Stimulated activated CD4-positive, alpha-beta T cell treated with anti-CD3 and anti-CD28 coated beads, Interleukin-1b, Interleukin-23, amount 100 ng/mL, for 1 hour (primary cell): ENCODE measurements at regions not wholly inside any gene's neighbourhood (a gene's known extent, or its start where the extent isn't known, plus 50 kb on each side); places are given as distances from the start of the nearest gene placed in this dataset.
"Not testable (repeated sequence)": the region's sequence is repeated elsewhere in the genome, so short reads cannot be mapped to it uniquely, and the experiment has no call there.

Source experiments
- DNase-seq, 2 donors: peaks; one replicate each; pipeline ENCODE4 v3.0.0-alpha.2; 2020; ENCODE audit warnings: low read depth in 2 of 2

DNA sequence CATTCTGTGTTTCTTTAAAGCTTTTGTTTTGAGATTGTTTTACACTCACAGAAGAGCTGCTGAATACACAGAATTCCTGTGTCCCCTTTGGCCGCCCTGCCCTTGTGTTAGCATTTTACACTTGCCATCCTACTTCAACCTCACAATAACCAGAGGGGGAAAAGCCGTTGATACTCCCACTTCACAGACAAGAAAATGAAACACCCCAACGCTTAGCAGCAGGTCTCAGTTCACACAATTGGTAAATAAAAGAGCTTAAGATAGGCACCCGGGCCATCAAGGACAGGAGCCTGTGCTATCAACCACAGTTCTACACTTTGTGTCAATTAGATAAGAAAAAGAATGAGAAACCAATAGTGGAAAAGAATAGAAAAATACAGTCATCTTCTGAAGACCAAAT is 178.0 kb downstream of the SYK start:
- DNase-seq, result no peak

DNA sequence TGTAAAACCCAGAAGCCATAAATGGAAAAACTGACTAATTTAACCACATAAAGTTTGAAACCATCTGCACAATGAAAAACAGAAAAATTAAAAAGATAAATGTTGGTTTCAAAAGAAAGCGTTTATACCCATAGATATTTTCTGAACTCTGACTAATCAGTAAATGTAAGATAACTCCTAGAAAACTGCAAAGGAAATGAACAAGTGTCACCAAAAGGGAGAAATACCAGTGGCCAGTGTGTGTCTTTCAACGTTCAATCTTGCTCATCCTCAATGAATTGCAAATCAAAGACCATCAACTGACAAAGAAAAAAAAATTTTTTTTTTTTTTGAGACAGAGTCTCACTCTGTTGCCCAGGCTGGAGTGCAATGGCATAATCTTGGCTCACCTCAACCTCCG is 180.1 kb downstream of the SYK start:
- DNase-seq, result no peak

DNA sequence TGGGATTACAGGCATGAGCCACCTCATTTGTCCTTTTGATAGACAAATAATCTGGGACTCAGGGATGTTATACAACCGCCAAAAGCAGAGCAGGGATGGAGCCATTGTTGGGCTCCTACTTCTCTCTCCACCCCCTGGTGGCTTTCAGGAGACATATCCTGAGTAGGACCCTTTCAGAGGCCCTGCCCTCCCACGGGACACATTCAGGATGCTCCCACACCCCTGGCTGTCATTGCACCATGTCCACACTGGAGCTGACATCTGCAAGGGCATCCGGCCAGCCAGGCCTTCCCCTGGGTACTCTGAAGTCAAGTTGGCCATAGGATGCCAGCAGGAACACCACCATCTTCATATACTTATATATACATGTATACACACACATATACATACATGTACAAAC is 181.8 kb downstream of the SYK start:
- no peak for DNase-seq

DNA sequence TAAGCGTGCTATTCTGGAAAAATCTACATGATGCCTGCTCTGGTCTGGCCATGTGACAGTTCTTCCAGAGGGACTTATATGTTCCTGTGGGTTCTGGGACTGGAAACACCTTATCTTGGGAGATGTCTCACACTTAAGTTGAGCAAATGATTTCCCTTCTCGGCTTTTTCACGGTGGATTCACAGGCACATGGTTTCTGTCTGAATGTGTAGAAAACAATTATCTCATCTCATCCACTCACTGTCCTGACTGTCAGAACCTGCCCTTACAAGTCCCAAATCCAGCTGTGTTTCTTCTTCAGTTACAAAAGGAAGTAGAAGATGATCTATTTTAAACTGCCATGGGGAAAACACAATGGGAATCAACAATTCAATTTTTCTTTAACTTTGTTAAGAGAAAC is 184.0 kb downstream of the SYK start:
- no peak for DNase-seq

DNA sequence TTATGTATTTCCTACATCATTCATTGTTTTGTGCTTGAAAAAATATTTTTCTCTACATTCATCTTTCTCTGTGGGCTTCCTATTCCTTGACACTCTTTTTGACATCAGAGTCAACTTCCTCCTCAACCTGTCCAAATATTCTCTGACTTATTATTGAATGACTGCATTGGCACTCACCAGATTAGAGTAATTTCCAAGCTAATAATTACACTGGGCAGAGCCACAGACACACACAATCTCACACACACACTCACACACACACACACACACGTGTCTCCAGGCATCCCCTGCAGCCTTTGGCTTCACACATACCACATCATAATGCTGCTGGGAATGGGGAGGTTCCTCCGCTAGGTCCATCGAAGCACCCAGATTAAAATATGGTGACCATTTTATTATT is 184.5 kb downstream of the SYK start:
- no peak for DNase-seq

DNA sequence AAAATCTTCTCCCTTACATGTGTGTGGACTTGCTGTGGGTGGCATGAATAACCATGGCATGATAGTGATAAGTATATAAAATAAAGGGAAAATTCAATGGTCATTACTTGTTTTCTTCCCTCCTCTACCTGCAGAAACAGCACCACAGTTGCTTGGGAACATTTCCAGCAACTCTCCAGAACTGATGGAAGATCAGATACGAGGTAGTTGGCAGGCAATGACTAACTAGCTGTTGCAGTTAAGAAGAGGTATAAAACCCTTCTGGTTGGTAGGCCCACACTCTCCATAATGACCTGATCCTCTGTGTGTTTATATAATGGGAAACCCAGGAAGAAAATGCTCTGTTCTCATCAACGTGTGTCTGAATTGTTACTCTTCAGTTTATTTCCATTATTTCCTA is 185.9 kb downstream of the SYK start:
- no peak for DNase-seq

DNA sequence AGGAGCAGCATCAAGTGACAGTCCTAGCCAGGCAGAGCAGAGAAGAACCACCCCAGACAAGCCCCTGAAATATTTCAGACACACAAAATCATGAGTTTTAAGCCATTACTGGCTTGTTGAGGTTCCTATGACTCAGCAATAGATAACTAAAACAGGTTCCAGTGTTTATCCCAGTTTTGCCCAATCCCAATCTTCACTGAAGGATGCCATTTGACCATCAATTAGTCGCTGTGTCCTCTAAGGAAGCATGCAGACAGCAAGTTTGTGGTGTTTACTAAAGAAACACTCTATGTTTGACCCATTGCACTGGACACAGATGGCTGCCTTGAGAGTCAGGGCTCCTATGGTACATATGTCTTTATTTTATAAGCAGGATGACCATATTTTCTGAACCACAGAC is 186.7 kb downstream of the SYK start:
- no peak for DNase-seq

DNA sequence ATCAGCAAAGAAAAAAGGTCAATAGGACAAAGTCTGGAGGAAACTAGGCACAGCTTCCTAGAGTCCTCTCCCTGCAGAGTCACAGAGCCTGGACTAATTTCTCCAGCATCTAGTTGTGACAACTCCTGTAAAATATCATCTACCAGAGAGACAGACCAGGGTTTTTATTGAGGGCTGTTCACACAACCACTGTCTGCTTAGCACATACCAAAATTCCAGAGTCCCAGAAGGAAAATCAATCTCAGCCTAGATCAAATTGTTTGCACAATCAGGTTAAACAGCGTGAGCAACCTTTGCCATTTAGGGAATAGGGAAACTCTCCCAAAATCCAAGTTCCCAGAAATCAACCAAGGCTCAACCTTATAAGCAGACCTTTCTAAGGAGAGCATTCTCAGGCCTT is 190.3 kb downstream of the SYK start:
- DNase-seq, result no peak

DNA sequence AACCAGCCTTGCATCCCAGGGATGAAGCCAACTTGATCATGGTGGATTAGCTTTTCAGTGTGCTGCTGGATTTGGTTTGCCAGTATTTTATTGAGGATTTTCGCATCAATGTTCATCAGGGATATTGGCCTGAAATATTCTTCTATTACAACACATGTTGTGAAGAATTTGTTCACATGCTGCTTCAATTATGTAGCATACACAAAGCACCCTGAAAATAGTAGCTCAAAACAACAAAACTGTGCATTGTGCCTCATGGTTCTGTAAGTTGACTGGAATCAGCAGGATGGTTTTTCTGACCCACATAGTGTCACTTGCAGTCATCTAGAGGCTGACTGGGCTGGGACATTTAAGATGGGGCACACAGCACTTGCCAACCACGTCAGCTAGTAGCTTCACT is 193.9 kb downstream of the SYK start:
- DNase-seq, result no peak

DNA sequence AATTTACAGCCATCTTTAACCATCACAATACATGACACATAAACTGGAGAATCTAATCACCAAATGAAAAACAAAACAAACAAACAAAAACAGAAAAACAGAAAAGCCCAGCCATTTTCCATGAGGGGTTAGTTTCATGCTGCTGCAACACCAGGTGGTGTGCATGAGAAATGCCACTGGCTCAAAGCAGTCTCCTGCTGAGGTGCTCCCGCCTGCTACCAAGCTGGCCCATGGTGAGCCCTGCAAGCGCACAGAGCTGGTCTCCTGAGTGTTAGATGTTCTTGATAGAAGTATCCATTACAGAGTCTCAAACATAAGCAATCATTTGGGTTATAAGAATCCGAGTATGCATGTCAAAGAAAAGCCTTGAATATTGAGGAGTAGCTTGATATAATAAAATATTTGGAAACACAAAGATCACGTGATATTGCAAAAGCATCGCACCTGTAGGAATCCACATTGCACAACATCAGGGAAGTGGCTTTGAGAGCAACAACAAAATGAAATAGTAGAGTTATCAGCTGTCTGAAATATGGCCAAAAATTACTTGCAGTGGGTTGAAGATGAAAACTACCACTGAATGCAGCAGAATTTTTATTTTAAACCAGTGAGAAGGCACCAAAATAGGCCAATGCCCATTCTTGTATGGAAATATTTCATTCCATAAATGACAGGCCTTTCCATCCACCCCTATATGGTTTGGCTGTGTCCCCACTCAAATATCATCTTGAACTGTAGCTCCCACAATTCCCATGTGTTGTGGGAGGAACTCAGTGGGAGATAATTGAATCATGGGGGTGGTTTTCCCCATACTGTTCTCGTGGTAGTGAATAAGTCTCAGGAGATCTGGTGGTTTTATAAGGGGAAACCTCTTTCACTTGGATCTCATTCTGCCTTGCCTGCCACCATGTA is 194.8 kb downstream of the SYK start:
- no peak for DNase-seq

DNA sequence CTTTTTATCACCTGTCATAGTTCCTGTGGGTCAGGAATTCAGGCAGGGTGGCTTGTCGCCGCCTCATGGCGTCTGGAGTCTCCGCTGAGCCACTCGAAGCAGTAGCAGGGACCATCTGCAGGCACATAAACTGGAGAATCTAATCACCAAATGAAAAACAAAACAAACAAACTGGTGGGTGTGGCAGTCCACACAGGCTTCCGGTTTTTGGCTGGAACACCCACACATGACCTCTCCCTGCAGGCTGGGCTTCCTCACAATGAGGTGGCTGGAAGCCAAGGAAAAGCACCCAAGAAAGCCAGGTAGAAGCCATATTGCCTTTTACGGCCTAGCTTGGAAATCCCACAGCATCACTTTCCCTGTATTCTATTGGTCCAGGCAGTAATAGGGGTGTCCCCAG is 197.0 kb downstream of the SYK start:
- no peak for DNase-seq

DNA sequence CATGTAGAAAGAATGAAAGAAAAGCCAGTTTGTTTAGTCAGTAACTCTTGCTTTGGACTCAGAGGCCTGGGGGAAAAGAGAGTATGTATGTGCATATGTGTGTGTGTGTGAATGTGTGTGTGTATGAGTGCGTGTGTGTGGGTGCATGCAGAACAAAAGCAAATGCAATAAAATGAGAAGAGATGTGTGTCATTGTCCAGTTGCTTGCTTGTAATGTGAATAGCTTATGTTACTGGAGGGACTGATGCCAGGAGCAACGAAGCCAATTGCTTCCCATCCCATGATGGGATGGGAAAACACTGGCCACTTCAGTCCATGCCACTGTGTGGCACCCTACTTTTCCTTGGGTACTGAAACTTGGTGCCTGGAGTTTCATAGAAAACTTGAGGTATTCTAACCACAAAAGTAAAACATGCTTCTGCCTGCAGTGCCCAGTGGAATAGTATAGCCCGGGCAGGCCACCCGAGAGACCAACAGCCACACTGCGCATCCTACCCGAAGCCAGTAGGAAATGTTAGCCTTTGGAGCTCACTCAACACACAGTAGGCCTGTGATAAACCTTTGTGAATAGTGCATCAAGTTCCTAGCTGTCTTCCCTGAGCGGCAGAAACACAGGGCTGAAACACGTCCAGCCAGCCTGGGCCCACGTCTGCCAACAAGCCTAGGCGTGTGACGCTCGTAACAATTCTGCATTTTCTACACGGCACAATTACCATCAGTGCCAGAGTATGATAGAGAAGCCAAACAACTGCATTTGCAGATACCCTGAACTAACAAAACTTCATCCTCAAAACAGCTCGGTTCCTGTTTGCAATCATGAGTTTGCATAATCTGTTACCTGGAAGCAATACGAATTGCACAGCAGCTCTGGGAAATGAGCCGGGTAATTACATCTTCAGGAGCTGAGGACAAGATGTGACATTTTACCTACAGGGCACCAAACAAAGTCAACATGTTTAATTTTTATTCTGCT is 198.1 kb downstream of the SYK start:
- DNase-seq, result no peak

DNA sequence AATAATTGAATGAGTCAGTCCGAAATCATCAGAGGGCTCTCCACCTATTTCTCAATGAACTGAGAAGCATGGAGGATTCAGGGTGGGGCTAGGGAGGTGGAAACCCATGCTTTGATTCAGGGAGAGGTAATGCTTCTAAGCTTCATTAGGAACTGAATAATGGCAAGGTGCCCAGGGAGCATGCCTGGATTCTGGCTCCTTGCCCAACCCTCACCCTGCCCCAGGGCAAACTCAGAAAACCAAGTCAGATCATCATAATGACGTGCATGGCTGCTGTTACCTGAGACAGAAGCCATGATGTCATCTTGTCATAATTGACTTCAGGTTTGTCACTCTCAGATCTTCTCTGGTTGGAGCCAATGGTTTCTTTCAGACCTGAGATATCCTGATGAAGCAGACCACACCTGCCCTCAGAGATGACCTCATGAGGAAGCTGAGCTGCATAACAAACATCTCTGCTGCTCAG is 199.6 kb downstream of the SYK start:
- no peak for DNase-seq

DNA sequence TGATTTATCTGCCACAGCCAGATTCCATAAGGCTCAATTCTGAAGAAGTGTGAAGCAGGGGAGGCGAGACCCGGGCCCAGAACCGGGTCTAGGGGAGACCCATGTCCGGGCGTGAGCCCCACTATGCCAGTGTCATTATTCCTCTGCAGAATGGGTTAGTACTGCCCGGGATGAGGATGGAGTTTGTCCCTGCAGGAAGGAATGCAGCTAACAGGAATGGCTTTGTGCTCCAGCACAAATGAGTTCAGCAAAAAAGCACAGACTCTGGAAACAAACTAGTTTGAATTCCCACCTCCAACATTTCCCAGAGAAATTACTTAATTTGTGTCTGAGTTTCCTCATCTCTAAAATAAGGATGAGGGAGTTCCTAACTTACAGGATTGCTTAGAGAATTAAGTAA is 202.9 kb downstream of the SYK start:
- DNase-seq, result no peak

DNA sequence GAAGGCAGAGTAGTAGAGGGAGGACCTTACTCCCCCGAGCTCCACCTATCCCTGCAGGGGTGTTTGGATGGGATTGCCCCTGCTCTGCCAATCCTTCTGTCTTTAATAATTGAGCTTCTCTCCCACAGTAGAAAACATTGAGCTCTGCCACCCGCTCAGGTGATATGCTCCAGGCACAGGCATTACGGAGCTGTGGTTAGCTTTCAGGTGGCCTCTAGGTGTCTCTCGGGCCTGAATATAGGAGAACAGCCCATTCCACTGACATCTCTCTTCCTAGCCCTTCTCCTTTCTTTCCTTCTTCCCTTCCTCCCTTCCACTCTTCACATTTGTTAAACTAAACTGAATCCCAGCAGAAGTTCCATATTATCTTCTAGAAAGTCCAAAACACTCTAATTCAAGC is 203.4 kb downstream of the SYK start:
- DNase-seq, result no peak

DNA sequence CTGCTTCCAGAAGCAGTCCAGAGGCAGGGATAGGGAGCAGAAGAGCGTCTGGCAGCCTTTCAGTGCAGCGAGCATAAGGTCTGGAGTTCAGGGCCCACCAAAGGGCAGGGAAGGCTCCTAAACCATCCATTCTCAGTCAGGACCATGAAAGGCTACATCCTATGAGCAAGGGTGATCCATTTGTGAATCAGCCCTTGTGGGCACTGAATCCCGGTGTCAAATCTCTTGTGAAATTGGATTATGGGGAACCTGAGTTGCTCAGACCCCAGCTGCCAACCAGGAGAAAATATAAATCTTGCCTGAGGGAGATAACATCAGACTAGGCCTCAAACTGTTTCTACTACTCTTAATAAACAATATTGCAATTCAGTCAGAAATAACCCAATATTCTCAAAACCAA is 204.4 kb downstream of the SYK start:
- DNase-seq, result no peak

DNA sequence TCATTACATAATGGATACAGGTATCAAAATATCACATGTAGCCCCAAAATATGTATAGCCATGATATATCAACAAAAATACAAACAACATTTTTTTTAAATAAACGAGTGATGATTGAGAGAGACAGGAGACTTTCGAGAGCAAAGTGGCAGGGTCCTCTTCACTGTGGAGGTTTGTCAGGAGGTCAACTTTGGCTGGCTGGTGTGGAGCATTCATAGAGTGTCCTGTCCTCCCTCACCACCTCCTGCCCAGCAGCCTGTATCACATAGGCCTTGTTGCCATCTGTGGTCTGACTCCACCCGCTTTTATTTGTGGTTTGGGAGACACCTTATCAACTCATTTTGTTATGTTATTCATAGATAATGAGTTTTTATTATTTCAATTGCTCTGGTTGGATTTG is 206.9 kb downstream of the SYK start:
- no peak for DNase-seq

DNA sequence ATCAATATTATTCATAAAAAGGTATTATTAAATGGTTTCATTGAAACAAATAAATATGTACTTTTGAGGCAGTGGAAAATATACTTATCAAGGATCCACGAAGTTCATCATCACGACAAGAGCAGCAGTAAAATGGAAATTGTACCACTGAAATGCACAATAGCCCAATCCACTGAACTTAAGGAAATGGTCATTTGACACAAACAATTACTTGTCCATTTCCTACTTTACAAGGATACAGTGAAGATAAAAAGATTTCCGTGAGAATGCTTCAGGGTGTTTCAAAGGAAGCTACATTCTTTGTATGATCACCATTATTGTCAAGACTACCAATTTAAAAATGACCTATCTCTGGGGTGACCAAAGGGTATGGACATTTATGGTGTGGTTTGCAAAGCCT is 210.3 kb downstream of the SYK start:
- no peak for DNase-seq

DNA sequence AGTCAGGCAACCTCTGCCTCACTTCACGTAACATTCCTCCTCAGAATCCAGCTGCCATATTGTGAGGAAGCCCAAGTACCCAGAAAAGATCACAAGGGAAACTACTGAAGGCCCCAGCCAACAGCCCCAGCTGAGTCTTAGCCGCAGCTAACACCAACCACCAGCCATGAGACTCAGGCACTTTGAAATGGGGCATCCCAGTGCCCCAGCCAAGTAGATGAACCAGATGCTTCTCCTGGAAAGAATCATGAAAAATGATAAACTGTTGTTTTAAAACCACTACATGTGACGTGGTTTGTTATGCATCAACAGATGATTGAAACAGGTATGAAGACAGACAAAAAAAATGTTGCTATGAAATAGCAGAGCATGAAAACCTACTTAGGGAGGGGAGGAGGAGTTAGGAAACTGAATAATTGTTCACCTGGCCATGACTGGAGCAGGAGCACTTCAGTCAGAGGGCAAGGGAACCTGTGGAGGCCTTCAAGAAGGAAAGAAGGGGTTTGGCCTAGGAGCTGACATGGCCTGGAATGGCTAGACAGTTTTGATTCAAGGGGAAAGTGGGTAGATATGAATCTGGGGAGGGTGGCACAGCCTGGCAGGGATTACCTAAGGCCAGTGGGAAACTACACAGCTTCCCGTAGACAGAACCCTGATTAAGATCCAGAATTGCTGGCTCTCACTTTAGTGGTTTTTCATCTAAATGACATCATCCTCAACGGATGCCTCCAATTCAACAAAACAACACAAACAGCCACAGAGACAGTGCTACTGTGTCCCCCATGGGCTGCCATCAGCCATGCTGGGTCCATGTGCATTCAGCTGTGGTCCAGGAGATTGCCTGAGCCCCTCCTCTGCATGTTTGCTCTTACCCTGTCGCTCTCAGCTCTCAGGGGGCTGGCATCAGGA is 211.6 kb downstream of the SYK start:
- no peak for DNase-seq

DNA sequence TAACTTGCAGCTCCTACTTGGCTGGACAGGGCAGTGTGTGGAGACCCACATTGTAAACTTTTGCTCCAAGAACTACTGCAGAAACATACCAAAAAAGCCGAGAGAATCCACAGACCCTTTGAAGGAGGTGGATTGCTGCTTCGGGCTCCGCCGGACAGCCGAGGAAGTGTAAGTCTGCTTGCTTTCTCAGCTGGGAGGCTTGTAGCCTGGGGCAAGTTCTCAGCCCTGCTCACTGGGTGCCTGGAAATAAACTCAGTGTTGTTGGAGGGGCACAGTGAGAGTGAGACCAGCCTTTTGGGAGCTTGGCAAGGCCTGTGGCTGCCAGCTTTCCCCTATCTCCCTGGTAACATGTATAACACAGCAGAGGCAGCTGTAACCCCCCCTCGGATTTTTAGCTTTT is 215.6 kb downstream of the SYK start:
- no peak for DNase-seq

DNA sequence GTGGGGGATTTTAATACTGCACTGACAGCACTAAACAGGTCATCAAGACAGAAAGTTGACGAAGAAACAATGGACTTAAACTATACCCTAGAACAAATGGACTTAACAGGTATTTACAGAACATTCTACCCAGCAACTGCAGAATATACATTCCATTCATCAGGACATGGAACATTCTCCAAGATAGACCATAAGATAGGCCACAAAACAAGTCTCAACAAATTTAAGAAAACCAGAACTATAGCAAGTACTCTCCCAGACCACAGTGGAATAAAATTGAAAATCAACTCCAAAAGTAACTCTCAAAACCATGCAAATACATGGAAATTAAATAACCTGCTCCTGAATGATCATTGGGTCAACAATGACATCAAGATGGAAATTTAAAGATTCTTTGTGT is 218.3 kb downstream of the SYK start:
- not testable (repeated sequence) for DNase-seq

DNA sequence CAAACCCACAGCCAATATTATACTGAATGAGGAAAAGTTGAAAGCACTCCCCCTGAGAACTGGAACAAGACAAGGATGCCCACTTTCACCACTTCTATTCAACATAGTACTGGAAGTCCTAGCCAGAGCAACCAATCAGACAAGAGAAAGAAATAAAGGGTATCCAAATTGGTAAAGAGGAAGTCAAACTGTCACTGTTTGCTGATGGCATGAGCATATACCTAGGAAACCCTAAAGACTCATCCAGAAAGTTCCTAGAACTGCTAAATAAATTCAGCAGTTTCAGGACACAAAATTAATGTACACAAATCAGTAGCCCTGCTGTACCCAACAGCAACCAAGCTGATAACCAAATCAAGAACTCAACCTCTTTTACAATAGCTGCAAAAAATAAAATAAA is 220.0 kb downstream of the SYK start:
- DNase-seq, result not testable (repeated sequence)
